H1 (cell line): ENCODE measurements at regions not wholly inside any gene's neighbourhood (a gene's known extent, or its start where the extent isn't known, plus 50 kb on each side); places are given as distances from the start of the nearest gene placed in this dataset.

ENCODE experiments used
- CTCF ChIA-PET: fragments of 300-600 bp; sonication (Branson Sonifier 250); formaldehyde crosslinking; loops from one replicate; lab custom pipeline; 2021; ENCODE audit not compliant: partially characterized antibody; lab: Charles Lee
- POLR2A ChIA-PET: fragments of 300-600 bp; sonication (Branson Sonifier 250); formaldehyde crosslinking; loops from one replicate; lab custom pipeline; 2021; ENCODE audit warnings: inconsistent platforms; ENCODE audit not compliant: partially characterized antibody; lab: Charles Lee
- DNase-seq, 2 experiments: peaks; one replicate each; pipeline versions ENCODE4 v3.0.0 to v3.0.0-alpha.2; 2010 to 2022; ENCODE audit warnings: low spot score in 2 of 2, low read depth in 1 of 2, mixed read lengths in 1 of 2
- FAIRE-seq: peaks from 2 replicates; lab custom pipeline; 2011; peaks lifted over from hg19 to GRCh38; lab: Jason Lieb, UNC
- H2AFZ ChIP-seq: 2 replicates; pipeline ENCODE4 v1.8.1; 2012; ENCODE audit warnings: low read length, inconsistent platforms
- H2AK5ac ChIP-seq: 2 replicates; pipeline ENCODE4 v1.6.1; 2013; ENCODE audit warnings: low read depth, low read length
- H2BK120ac ChIP-seq: replicated peaks from 2 replicates; pipeline ENCODE3; 2013; ENCODE audit warnings: low read depth, low read length, inconsistent platforms
- H2BK12ac ChIP-seq: 2 replicates; pipeline ENCODE4 v1.6.1; 2013; ENCODE audit warnings: low read depth, low read length
- H2BK15ac ChIP-seq: 2 replicates; pipeline ENCODE4 v1.6.1; 2013; ENCODE audit warnings: low read length
- H2BK20ac ChIP-seq: 2 replicates; pipeline ENCODE4 v1.6.1; 2013; ENCODE audit warnings: low read length
- H2BK5ac ChIP-seq: 2 replicates; pipeline ENCODE4 v1.6.1; 2013; ENCODE audit warnings: low read depth, low read length
- H3K14ac ChIP-seq: 2 replicates; pipeline ENCODE4 v1.6.1; 2013; ENCODE audit warnings: inconsistent platforms; ENCODE audit not compliant: insufficient read length
- H3K18ac ChIP-seq: 2 replicates; pipeline ENCODE4 v1.6.1; 2013; ENCODE audit warnings: low read length; ENCODE audit errors: extremely low read depth
- H3K23ac ChIP-seq: 2 replicates; pipeline ENCODE4 v1.6.1; 2013; ENCODE audit warnings: inconsistent platforms; ENCODE audit not compliant: insufficient read length
- H3K23me2 ChIP-seq: 2 replicates; pipeline ENCODE4 v1.6.1; 2013; ENCODE audit warnings: low read depth, low read length
- H3K27ac ChIP-seq: 2 replicates; pipeline ENCODE4 v1.6.1; 2011; ENCODE audit warnings: low read depth, low read length, inconsistent platforms
- H3K27me3 ChIP-seq, 4 experiments: replicated peaks in 1 of 4; 1 replicate in 1 of 4; 2 replicates in 3 of 4; pipeline versions ENCODE4 v1.6.1 to v1.8.1; 2011 to 2013; ENCODE audit warnings: low read length in 3 of 4, mild to moderate bottlenecking in 3 of 4, inconsistent platforms in 2 of 4, mixed read lengths in 2 of 4, moderate library complexity in 1 of 4; ENCODE audit not compliant: control insufficient read depth in 3 of 4, insufficient read depth in 3 of 4; ENCODE audit errors: extremely low read depth in 1 of 4
- H3K36me3 ChIP-seq, 4 experiments: 2 replicates each; pipeline versions ENCODE4 v1.6.1 to v1.8.1; 2011 to 2013; ENCODE audit warnings: mild to moderate bottlenecking in 4 of 4, low read length in 3 of 4, moderate library complexity in 2 of 4, control low read depth in 1 of 4, inconsistent platforms in 1 of 4; ENCODE audit not compliant: insufficient read depth in 4 of 4, control insufficient read depth in 2 of 4
- H3K4ac ChIP-seq: replicated peaks from 2 replicates; pipeline ENCODE3; 2013; ENCODE audit warnings: low read length, low read depth, mixed read lengths, inconsistent platforms; ENCODE audit not compliant: insufficient read length
- H3K4me1 ChIP-seq, 4 experiments: replicated peaks in 1 of 4; 1 replicate in 1 of 4; 2 replicates in 3 of 4; pipeline versions ENCODE4 v1.6.1 to v1.8.1; 2011 to 2013; ENCODE audit warnings: low read length in 3 of 4, inconsistent platforms in 2 of 4, mixed read lengths in 1 of 4; ENCODE audit not compliant: insufficient read depth in 4 of 4, control insufficient read depth in 3 of 4
- H3K4me2 ChIP-seq, 2 experiments: 2 replicates each; pipeline versions ENCODE4 v1.6.1 to v1.8.1; 2011 to 2013; ENCODE audit warnings: low read depth in 2 of 2, low read length in 2 of 2, control low read depth in 1 of 2, inconsistent platforms in 1 of 2, mild to moderate bottlenecking in 1 of 2; ENCODE audit not compliant: insufficient read depth in 1 of 2
- H3K4me3 ChIP-seq, 4 experiments: fragments of 200-600, 300-600 bp in 1 of 4; sonication (generic), shearing (Covaris generic), sonication (Bioruptor Twin) in 1 of 4; 2 replicates each; pipeline versions ENCODE4 v1.5.1 to v1.8.1; 2011 to 2016; ENCODE audit warnings: low read length in 4 of 4, low read depth in 3 of 4, control low read depth in 2 of 4, inconsistent platforms in 2 of 4, mild to moderate bottlenecking in 2 of 4, mixed read lengths in 1 of 4, moderate library complexity in 1 of 4; ENCODE audit not compliant: insufficient read depth in 2 of 4; ENCODE audit errors: extremely low read depth in 1 of 4
- H3K56ac ChIP-seq: replicated peaks from 2 replicates; pipeline ENCODE3; 2013; ENCODE audit warnings: low read depth, mild to moderate bottlenecking, mixed read lengths, low read length, inconsistent platforms; ENCODE audit not compliant: insufficient read length
- H3K79me1 ChIP-seq: 2 replicates; pipeline ENCODE4 v1.6.1; 2013; ENCODE audit warnings: low read depth, low read length, control low read depth
- H3K79me2 ChIP-seq, 2 experiments: 2 replicates each; pipeline versions ENCODE4 v1.6.1 to v1.8.1; 2012 to 2013; ENCODE audit warnings: low read length in 2 of 2, mild to moderate bottlenecking in 2 of 2, inconsistent platforms in 1 of 2; ENCODE audit not compliant: insufficient read depth in 2 of 2, control insufficient read depth in 1 of 2
- H3K9ac ChIP-seq, 4 experiments: replicated peaks in 1 of 4; 1 replicate in 1 of 4; 2 replicates in 3 of 4; pipeline versions ENCODE4 v1.6.1 to v1.8.1; 2011 to 2013; ENCODE audit warnings: low read depth in 3 of 4, low read length in 3 of 4, control low read depth in 2 of 4, mild to moderate bottlenecking in 2 of 4, moderate library complexity in 2 of 4, inconsistent platforms in 1 of 4; ENCODE audit errors: extremely low read depth in 1 of 4
- H3K9me3 ChIP-seq, 2 experiments: 2 replicates each; pipeline versions ENCODE4 v1.6.1 to v1.8.1; 2012 to 2013; ENCODE audit warnings: mild to moderate bottlenecking in 2 of 2, moderate library complexity in 2 of 2, control low read depth in 1 of 2, inconsistent platforms in 1 of 2, low read depth in 1 of 2, low read length in 1 of 2, mixed read lengths in 1 of 2; ENCODE audit not compliant: insufficient read depth in 2 of 2
- H4K20me1 ChIP-seq, 2 experiments: replicated peaks in 1 of 2; 2 replicates each; pipeline versions ENCODE3 to v1.8.1; 2011 to 2013; ENCODE audit warnings: inconsistent platforms in 2 of 2, low read length in 2 of 2, mild to moderate bottlenecking in 1 of 2; ENCODE audit not compliant: insufficient read depth in 2 of 2, control insufficient read depth in 1 of 2
- H4K5ac ChIP-seq: 2 replicates; pipeline ENCODE4 v1.6.1; 2013; ENCODE audit warnings: low read length, low read depth, mixed read lengths, inconsistent platforms; ENCODE audit not compliant: insufficient read length
- H4K8ac ChIP-seq: 2 replicates; pipeline ENCODE4 v1.8.0; 2013; ENCODE audit warnings: mild to moderate bottlenecking, moderate library complexity, low read length, inconsistent platforms; ENCODE audit not compliant: insufficient read depth; ENCODE audit errors: extremely low read depth
- H4K91ac ChIP-seq: replicated peaks from 2 replicates; pipeline ENCODE3; 2013; ENCODE audit warnings: low read length, mixed read lengths, inconsistent platforms; ENCODE audit not compliant: insufficient read length
- CBX5 ChIP-seq: fragments of 300-800, 300-1000 bp; sonication (generic); IDR thresholded peaks from 2 replicates; pipeline ENCODE4 v1.7.1; 2016; ENCODE audit warnings: antibody characterized with exemption, low read length, low read depth
- CEBPB ChIP-seq: IDR thresholded peaks from 2 replicates; pipeline ENCODE4 v1.6.1; 2012; ENCODE audit warnings: low read depth, low read length
- CHD2 ChIP-seq: IDR thresholded peaks from 2 replicates; pipeline ENCODE4 v1.6.1; 2012; ENCODE audit warnings: low read length, improper control_type of control experiment
- EP300 ChIP-seq, 2 experiments: IDR thresholded peaks; 1 replicate in 1 of 2; 2 replicates in 1 of 2; pipeline ENCODE4 v1.6.1; 2011 to 2012; ENCODE audit warnings: low read depth in 2 of 2, low read length in 2 of 2, mild to moderate bottlenecking in 2 of 2, borderline replicate concordance in 1 of 2, inconsistent platforms in 1 of 2, moderate library complexity in 1 of 2
- FOSL1 ChIP-seq: IDR thresholded peaks from 2 replicates; pipeline ENCODE4 v1.6.1; 2011; ENCODE audit warnings: mild to moderate bottlenecking, low read depth, low read length, moderate library complexity; ENCODE audit not compliant: insufficient read depth
- HDAC6 ChIP-seq: IDR thresholded peaks from one replicate; pipeline ENCODE4 v1.7.1; 2012; ENCODE audit warnings: low read depth, mild to moderate bottlenecking, inconsistent platforms, low read length, moderate library complexity
- MAFK ChIP-seq: IDR thresholded peaks from 2 replicates; pipeline ENCODE4 v1.6.1; 2012; ENCODE audit warnings: low read depth, mild to moderate bottlenecking, improper control_type of control experiment, low read length
- PHF8 ChIP-seq: fragments of 200-600 bp; sonication (generic); conservative IDR thresholded peaks from 2 replicates; pipeline ENCODE4 v1.7.1; 2012; ENCODE audit warnings: low read depth, mild to moderate bottlenecking, inconsistent platforms, low read length, moderate library complexity
- RAD21 ChIP-seq, 2 experiments: IDR thresholded peaks in 1 of 2; conservative IDR thresholded peaks in 1 of 2; 2 replicates each; pipeline ENCODE4 v1.6.1; 2011; ENCODE audit warnings: low read depth in 2 of 2, low read length in 2 of 2, improper control_type of control experiment in 1 of 2, inconsistent platforms in 1 of 2, mild to moderate bottlenecking in 1 of 2, moderate library complexity in 1 of 2
- RFX5 ChIP-seq: IDR thresholded peaks from 2 replicates; pipeline ENCODE4 v1.6.1; 2011; ENCODE audit warnings: low read depth, low read length, improper control_type of control experiment, borderline replicate concordance
- TAF1 ChIP-seq: IDR thresholded peaks from 2 replicates; pipeline ENCODE4 v1.6.1; 2011; ENCODE audit warnings: mild to moderate bottlenecking, low read depth, low read length
- TEAD4 ChIP-seq: IDR thresholded peaks from 2 replicates; pipeline ENCODE4 v1.6.1; 2012; ENCODE audit warnings: low read depth, low read length, inconsistent platforms, mixed read lengths
- WGBS, 2 experiments: shearing (Covaris generic) in 1 of 2; methylation state at CpG; one replicate each; pipeline versions ENCODE4 v1.1.6 to v1.1.7; 2013 to 2015; ENCODE audit warnings: low lambda C conversion rate in 2 of 2, mixed read lengths in 2 of 2, inconsistent platforms in 1 of 2, low coverage in 1 of 2, missing lambda C conversion rate in 1 of 2; ENCODE audit not compliant: insufficient replicate concordance in 2 of 2, insufficient coverage in 1 of 2, insufficient read length in 1 of 2; ENCODE audit errors: extremely low coverage in 1 of 2, missing lambda C conversion rate in 1 of 2; 5-methylcytosine and 5-hydroxymethylcytosine counted together
- TF ChIP-seq, protein P1 (sequence below): IDR thresholded peaks from 2 replicates; pipeline ENCODE4 v1.6.1; 2012; ENCODE audit warnings: low read length, inconsistent platforms

DNA sequence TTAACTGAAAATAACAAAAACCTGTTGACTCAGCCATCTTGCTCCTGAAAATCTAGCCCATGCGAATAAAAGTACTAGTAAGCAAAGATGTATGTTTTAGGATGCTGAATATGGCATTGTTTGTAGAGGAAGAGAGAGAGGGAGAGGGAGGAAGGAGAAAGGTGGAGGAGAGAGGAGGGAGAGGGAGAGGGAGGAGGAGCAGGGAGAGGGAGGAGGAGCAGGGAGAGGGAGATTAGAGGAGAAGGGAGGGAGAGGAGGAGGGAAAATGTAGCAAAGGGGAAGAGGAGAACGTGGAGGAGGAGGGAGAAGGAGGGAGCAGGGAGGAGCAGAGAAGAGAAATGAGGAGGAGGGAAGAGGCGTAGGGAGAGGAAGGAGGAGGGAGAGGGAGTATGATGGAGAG lies 324.5 kb upstream of the EEF2KMT start:
- no peak for FAIRE-seq
- no peak overlapping the region for H2AFZ ChIP-seq
- H3K4ac ChIP-seq: no peak overlapping the region
- H2BK20ac ChIP-seq: no peak overlapping the region
- H3K23ac ChIP-seq: no peak overlapping the region
- no peak overlapping the region for H3K56ac ChIP-seq
- H3K36me3 ChIP-seq: no peaks in the 10 kb centered on the region
- no peaks in the 10 kb centered on the region for H3K27me3 ChIP-seq
- no peak overlapping the region for H3K27ac ChIP-seq
- ChIA-PET CTCF (interaction anchor here (1.5 to 1.7 kb wide), 2 partner anchors 9 to 68 kb away, joined by 3 to 4 read pairs; no protein-coding TSS in a partner anchor), POLR2A (no interaction called here)
- no peak overlapping the region for H3K4me2 ChIP-seq
- DNase-seq: no peak
- no peaks in the 10 kb centered on the region for H3K79me1 ChIP-seq
- H3K9me3 ChIP-seq: no peaks in the 10 kb centered on the region
- H3K18ac ChIP-seq: no peak overlapping the region; the same call in none of the 2 replicates
- H3K79me2 ChIP-seq: no peaks in the 10 kb centered on the region
- peaks cover 0 to 2% (median 0%) of the 10 kb centered on the region in 4 experiments; a peak in 2 of 7 replicates for H3K4me1 ChIP-seq
- no peak overlapping the region for H2BK5ac ChIP-seq
- no peaks in the 10 kb centered on the region; the same call in 1 of the 2 replicates for H3K23me2 ChIP-seq
- no peak overlapping the region for H4K91ac ChIP-seq
- 79 to 100% methylated on average over 1 to 3 of the region's 3 CpGs for WGBS, 2 experiments
- H2BK15ac ChIP-seq: peak overlapping the region; percentile 68; the same call in 1 of the 2 replicates
- H4K20me1 ChIP-seq: no peaks in the 10 kb centered on the region
- H3K14ac ChIP-seq: no peak overlapping the region
- no peak overlapping the region for H3K4me3 ChIP-seq
- H2BK120ac ChIP-seq: no peak overlapping the region
- no peak overlapping the region for H4K8ac ChIP-seq
- no peak overlapping the region for H4K5ac ChIP-seq
- H2AK5ac ChIP-seq: peak overlapping the region; percentile 82; the same call in 1 of the 2 replicates
- no peak overlapping the region for H2BK12ac ChIP-seq
- no peak overlapping the region for H3K9ac ChIP-seq
- TF ChIP-seq TAF1 (no peak), FOSL1 (no peak), CHD2 (no peak), TEAD4 (no peak), RFX5 (no peak), CBX5 (no peak), HDAC6 (no peak), MAFK (no peak), EP300 (IDR thresholded peaks at IDR 0.05; ENCODE audit: borderline replicate concordance in 1 of 2, low read depth in 2 of 2, low read length in 2 of 2) (no peak), CEBPB (no peak), PHF8 (no peak), RAD21 (IDR thresholded peaks at IDR 0.05 in 1 of 2, conservative IDR thresholded peaks at IDR 0.05 in 1 of 2; ENCODE audit: low read depth in 2 of 2, low read length in 2 of 2) (no peak)
- TF ChIP-seq, protein P1, sequence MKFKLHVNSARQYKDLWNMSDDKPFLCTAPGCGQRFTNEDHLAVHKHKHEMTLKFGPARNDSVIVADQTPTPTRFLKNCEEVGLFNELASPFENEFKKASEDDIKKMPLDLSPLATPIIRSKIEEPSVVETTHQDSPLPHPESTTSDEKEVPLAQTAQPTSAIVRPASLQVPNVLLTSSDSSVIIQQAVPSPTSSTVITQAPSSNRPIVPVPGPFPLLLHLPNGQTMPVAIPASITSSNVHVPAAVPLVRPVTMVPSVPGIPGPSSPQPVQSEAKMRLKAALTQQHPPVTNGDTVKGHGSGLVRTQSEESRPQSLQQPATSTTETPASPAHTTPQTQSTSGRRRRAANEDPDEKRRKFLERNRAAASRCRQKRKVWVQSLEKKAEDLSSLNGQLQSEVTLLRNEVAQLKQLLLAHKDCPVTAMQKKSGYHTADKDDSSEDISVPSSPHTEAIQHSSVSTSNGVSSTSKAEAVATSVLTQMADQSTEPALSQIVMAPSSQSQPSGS: no peak
